HG03354 (cell line): ENCODE measurements at regions not wholly inside any gene's neighbourhood (a gene's known extent, or its start where the extent isn't known, plus 50 kb on each side); places are given as distances from the start of the nearest gene placed in this dataset.

ENCODE experiments used
- ATAC-seq: cut with Tn5 transposase; IDR thresholded peaks from one replicate; pipeline ENCODE4 v1.9.1; 2021; ENCODE audit warnings: mild to moderate bottlenecking; ENCODE audit not compliant: unreplicated experiment, poor library complexity, severe bottlenecking

- no peak for ATAC-seq
These were observed 322.1 kb downstream of the CCDC85A start for GRCh38 chr2:56505885-56506284.

- ATAC-seq: no peak
These were observed 324.9 kb downstream of the CCDC85A start for GRCh38 chr2:56508662-56509061.

- no peak for ATAC-seq
These were observed 326.8 kb downstream of the CCDC85A start for GRCh38 chr2:56510610-56511009.

GRCh38 chr2:56515399-56515798, 331.6 kb downstream of the CCDC85A start:
- ATAC-seq: no peak

- no peak for ATAC-seq
These were observed 336.0 kb downstream of the CCDC85A start for GRCh38 chr2:56519806-56520205.

- no peak for ATAC-seq
These were observed 338.9 kb downstream of the CCDC85A start for GRCh38 chr2:56522605-56523089.

GRCh38 chr2:56523816-56524215, 340.0 kb downstream of the CCDC85A start:
- ATAC-seq: no peak

- ATAC-seq: no peak
These were observed 348.1 kb downstream of the CCDC85A start for GRCh38 chr2:56531668-56532420.

- ATAC-seq: no peak
These were observed 350.5 kb downstream of the CCDC85A start for GRCh38 chr2:56534321-56534720.

- ATAC-seq: no peak
These were observed 354.0 kb downstream of the CCDC85A start for GRCh38 chr2:56537756-56538155.

GRCh38 chr2:56539618-56540017, 355.8 kb downstream of the CCDC85A start:
- no peak for ATAC-seq

- ATAC-seq: no peak
These were observed 356.7 kb downstream of the CCDC85A start for GRCh38 chr2:56540467-56540866.

GRCh38 chr2:56540916-56541315, 357.1 kb downstream of the CCDC85A start:
- no peak for ATAC-seq

GRCh38 chr2:56542213-56542612, 358.4 kb downstream of the CCDC85A start:
- no peak for ATAC-seq

GRCh38 chr2:56565143-56565542, 381.4 kb downstream of the CCDC85A start:
- no peak for ATAC-seq

- ATAC-seq: no peak
These were observed 387.3 kb downstream of the CCDC85A start for GRCh38 chr2:56571074-56571473.

- ATAC-seq: no peak
These were observed 392.2 kb downstream of the CCDC85A start for GRCh38 chr2:56576001-56576400.

GRCh38 chr2:56580242-56580641, 396.5 kb downstream of the CCDC85A start:
- no peak for ATAC-seq

- no peak for ATAC-seq
These were observed 398.8 kb downstream of the CCDC85A start for GRCh38 chr2:56582570-56582969.

- no peak for ATAC-seq
These were observed 400.1 kb downstream of the CCDC85A start for GRCh38 chr2:56583796-56584315.

- ATAC-seq: no peak
These were observed 403.7 kb downstream of the CCDC85A start for GRCh38 chr2:56587456-56587855.
